GM19463 (cell line): ENCODE measurements at regions not wholly inside any gene's neighbourhood (a gene's known extent, or its start where the extent isn't known, plus 50 kb on each side); places are given as distances from the start of the nearest gene placed in this dataset.
"Not testable (repeated sequence)": the region's sequence is repeated elsewhere in the genome, so short reads cannot be mapped to it uniquely, and the experiment has no call there.

Experiments
- ATAC-seq: cut with Tn5 transposase; IDR thresholded peaks from one replicate; pipeline ENCODE4 v1.9.1; 2021; ENCODE audit warnings: mild to moderate bottlenecking, moderate library complexity; ENCODE audit not compliant: unreplicated experiment

- ATAC-seq, result no peak
These were observed 100.3 kb upstream of the EXOC2 start for GRCh38 chr6:793261-793660.

GRCh38 chr6:792662-793061 is 99.7 kb upstream of the EXOC2 start:
- ATAC-seq, result no peak

GRCh38 chr6:788058-788457 is 95.1 kb upstream of the EXOC2 start:
- ATAC-seq, result no peak

GRCh38 chr6:786946-787763 is 94.2 kb upstream of the EXOC2 start:
- no peak for ATAC-seq

GRCh38 chr6:783966-784735 is 91.2 kb upstream of the EXOC2 start:
- no peak for ATAC-seq

GRCh38 chr6:782141-782540 is 89.2 kb upstream of the EXOC2 start:
- no peak for ATAC-seq

- no peak for ATAC-seq
These were observed 88.5 kb upstream of the EXOC2 start for GRCh38 chr6:781350-781961.

- no peak for ATAC-seq
These were observed 87.8 kb upstream of the EXOC2 start for GRCh38 chr6:780706-781105.

GRCh38 chr6:776951-777350 is 84.0 kb upstream of the EXOC2 start:
- ATAC-seq, result no peak

GRCh38 chr6:776528-776931 is 83.6 kb upstream of the EXOC2 start:
- no peak for ATAC-seq

GRCh38 chr6:775863-776262 is 82.9 kb upstream of the EXOC2 start:
- no peak for ATAC-seq

GRCh38 chr6:771683-772082 is 78.7 kb upstream of the EXOC2 start:
- not testable (repeated sequence) for ATAC-seq

- ATAC-seq, result no peak
These were observed 75.0 kb upstream of the EXOC2 start for GRCh38 chr6:767755-768512.

- peak; percentile 45 for ATAC-seq
These were observed 73.7 kb upstream of the EXOC2 start for GRCh38 chr6:766625-767024.

- ATAC-seq, result no peak
These were observed 69.1 kb upstream of the EXOC2 start for GRCh38 chr6:761997-762396.

- no peak for ATAC-seq
These were observed 68.3 kb upstream of the EXOC2 start for GRCh38 chr6:760982-761955.

- no peak for ATAC-seq
These were observed 66.8 kb upstream of the EXOC2 start for GRCh38 chr6:759729-760128.

- no peak for ATAC-seq
These were observed 63.3 kb upstream of the EXOC2 start for GRCh38 chr6:756224-756623.

GRCh38 chr6:754202-754601 is 61.3 kb upstream of the EXOC2 start:
- no peak for ATAC-seq

- ATAC-seq, result no peak
These were observed 60.5 kb upstream of the EXOC2 start for GRCh38 chr6:753486-753885.
